HG03442 (cell line): ENCODE measurements at regions not wholly inside any gene's neighbourhood (a gene's known extent, or its start where the extent isn't known, plus 50 kb on each side); places are given as distances from the start of the nearest gene placed in this dataset.

ENCODE experiments used
- ATAC-seq: cut with Tn5 transposase; IDR thresholded peaks from one replicate; pipeline ENCODE4 v1.9.1; 2021; ENCODE audit warnings: mild to moderate bottlenecking, moderate library complexity; ENCODE audit not compliant: unreplicated experiment

GRCh38 chr10:78817361-78817760 lies 251.4 kb upstream of the ZMIZ1 start:
- ATAC-seq = no peak

GRCh38 chr10:78817804-78818203 lies 251.0 kb upstream of the ZMIZ1 start:
- no peak for ATAC-seq

- ATAC-seq = no peak
Measured at GRCh38 chr10:78819361-78820006, 249.3 kb upstream of the ZMIZ1 start.

GRCh38 chr10:78820007-78820362 lies 248.8 kb upstream of the ZMIZ1 start:
- no peak for ATAC-seq

- ATAC-seq = no peak
Measured at GRCh38 chr10:78821052-78821451, 247.7 kb upstream of the ZMIZ1 start.

GRCh38 chr10:78828647-78829539 lies 239.9 kb upstream of the ZMIZ1 start:
- no peak for ATAC-seq

- ATAC-seq = no peak
Measured at GRCh38 chr10:78829565-78829964, 239.2 kb upstream of the ZMIZ1 start.

- ATAC-seq = no peak
Measured at GRCh38 chr10:78830062-78830975, 238.4 kb upstream of the ZMIZ1 start.

GRCh38 chr10:78830976-78831375 lies 237.8 kb upstream of the ZMIZ1 start:
- no peak for ATAC-seq

GRCh38 chr10:78831461-78831860 lies 237.3 kb upstream of the ZMIZ1 start:
- ATAC-seq = no peak

- ATAC-seq = no peak
Measured at GRCh38 chr10:78832281-78832680, 236.5 kb upstream of the ZMIZ1 start.

GRCh38 chr10:78838141-78838657 lies 230.6 kb upstream of the ZMIZ1 start:
- no peak for ATAC-seq

- no peak for ATAC-seq
Measured at GRCh38 chr10:78843495-78843894, 225.3 kb upstream of the ZMIZ1 start.

GRCh38 chr10:78844960-78845607 lies 223.7 kb upstream of the ZMIZ1 start:
- no peak for ATAC-seq

GRCh38 chr10:78846071-78846470 lies 222.7 kb upstream of the ZMIZ1 start:
- ATAC-seq = no peak

GRCh38 chr10:78846760-78847159 lies 222.0 kb upstream of the ZMIZ1 start:
- no peak for ATAC-seq

GRCh38 chr10:78847485-78847884 lies 221.3 kb upstream of the ZMIZ1 start:
- no peak for ATAC-seq

- no peak for ATAC-seq
Measured at GRCh38 chr10:78849115-78849514, 219.7 kb upstream of the ZMIZ1 start.

GRCh38 chr10:78849731-78850130 lies 219.0 kb upstream of the ZMIZ1 start:
- ATAC-seq = no peak

GRCh38 chr10:78850644-78851435 lies 217.9 kb upstream of the ZMIZ1 start:
- no peak for ATAC-seq
